AG04449 (cell line): ENCODE measurements at regions not wholly inside any gene's neighbourhood (a gene's known extent, or its start where the extent isn't known, plus 50 kb on each side); places are given as distances from the start of the nearest gene placed in this dataset.

Source experiments
- CTCF ChIA-PET: fragments of 350-600 bp; formaldehyde crosslinking; extraction: SDS; loops from one replicate; lab custom pipeline; 2021; ENCODE audit warnings: antibody characterized with exemption; lab: Yijun Ruan, JAX
- POLR2A ChIA-PET: fragments of 400-600, 350-600 bp; formaldehyde crosslinking; extraction: SDS; loops from one replicate; lab custom pipeline; 2020; ENCODE audit warnings: antibody characterized with exemption, inconsistent platforms; lab: Yijun Ruan, JAX
- DNase-seq: peaks from one replicate; pipeline ENCODE4 v3.0.0-alpha.2; 2010; ENCODE audit warnings: low read depth, low spot score
- H3K4me3 ChIP-seq: 2 replicates; pipeline ENCODE4 v1.5.1; 2011; ENCODE audit warnings: low read depth, mild to moderate bottlenecking, control low read depth, low read length
- CTCF ChIP-seq: IDR thresholded peaks from one replicate; pipeline ENCODE4 v1.5.1; 2011; ENCODE audit warnings: mild to moderate bottlenecking, moderate library complexity, low read length, control low read depth, inconsistent platforms; ENCODE audit not compliant: insufficient read depth; ENCODE audit errors: missing control alignments

- DNase-seq: no peak
- TF ChIP-seq CTCF: no peak
- no peak overlapping the region for H3K4me3 ChIP-seq
- POLR2A ChIA-PET: no interaction called here
- CTCF ChIA-PET: no interaction called here
Observed at GRCh38 chr5:166068547-166069335, 2222.7 kb upstream of the WWC1 start.

- no peak for DNase-seq
- ChIA-PET CTCF (no interaction called here), POLR2A (no interaction called here)
- no peak overlapping the region for H3K4me3 ChIP-seq
- TF ChIP-seq CTCF: no peak
Observed at GRCh38 chr5:166073901-166074581, 2217.4 kb upstream of the WWC1 start.

- H3K4me3 ChIP-seq: no peak overlapping the region
- CTCF ChIA-PET: no interaction called here
- POLR2A ChIA-PET: no interaction called here
- no peak for DNase-seq
- no peak for TF ChIP-seq CTCF
Observed at GRCh38 chr5:166074582-166075481, 2216.6 kb upstream of the WWC1 start.

- no peak for TF ChIP-seq CTCF
- H3K4me3 ChIP-seq: no peak overlapping the region
- ChIA-PET POLR2A (no interaction called here), CTCF (no interaction called here)
- no peak for DNase-seq
Observed at GRCh38 chr5:166083183-166083959, 2208.1 kb upstream of the WWC1 start.

DNA sequence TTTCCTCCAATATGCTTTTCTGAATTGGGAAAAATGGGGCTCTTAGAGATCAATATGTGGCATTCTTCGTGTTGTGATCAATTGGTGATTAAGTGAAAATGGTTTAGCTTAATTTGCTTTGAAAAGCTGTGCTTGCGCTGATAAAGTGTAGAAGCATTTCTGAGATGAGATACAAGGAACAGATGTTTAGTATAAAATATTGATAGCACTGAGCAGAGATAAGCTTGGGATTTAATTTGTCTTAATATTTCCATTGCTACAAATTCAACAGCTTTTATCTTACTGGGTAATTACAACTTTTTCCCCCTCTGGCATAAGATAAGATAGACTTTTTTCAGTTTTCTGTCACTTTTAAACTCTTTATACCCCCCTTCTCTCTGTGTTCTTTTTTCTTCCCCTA, 2204.9 kb upstream of the WWC1 start:
- TF ChIP-seq CTCF: no peak
- CTCF ChIA-PET: no interaction called here
- no peak overlapping the region for H3K4me3 ChIP-seq
- no peak for DNase-seq
- POLR2A ChIA-PET: no interaction called here
